Caki2 (cell line): ENCODE measurements at regions not wholly inside any gene's neighbourhood (a gene's known extent, or its start where the extent isn't known, plus 50 kb on each side); places are given as distances from the start of the nearest gene placed in this dataset.
"Not testable (repeated sequence)": the region's sequence is repeated elsewhere in the genome, so short reads cannot be mapped to it uniquely, and the experiment has no call there.

Experiments used
- DNase-seq: peaks from one replicate; pipeline ENCODE4 v3.0.0-alpha.2; 2015; ENCODE audit warnings: low read depth
- in situ Hi-C: cut with HindIII; loops from 2 replicates; pipeline ENCODE4 v1.10.0; 2016; ENCODE audit warnings: low sequenced_read_pairs, low pct_unique_long_range_greater_than_20kb, mixed read lengths

GRCh38 chr7:123329988-123330643, 130.3 kb upstream of the SLC13A1 start:
- DNase-seq, result no peak
- in situ Hi-C loops, result no loop called here

DNA sequence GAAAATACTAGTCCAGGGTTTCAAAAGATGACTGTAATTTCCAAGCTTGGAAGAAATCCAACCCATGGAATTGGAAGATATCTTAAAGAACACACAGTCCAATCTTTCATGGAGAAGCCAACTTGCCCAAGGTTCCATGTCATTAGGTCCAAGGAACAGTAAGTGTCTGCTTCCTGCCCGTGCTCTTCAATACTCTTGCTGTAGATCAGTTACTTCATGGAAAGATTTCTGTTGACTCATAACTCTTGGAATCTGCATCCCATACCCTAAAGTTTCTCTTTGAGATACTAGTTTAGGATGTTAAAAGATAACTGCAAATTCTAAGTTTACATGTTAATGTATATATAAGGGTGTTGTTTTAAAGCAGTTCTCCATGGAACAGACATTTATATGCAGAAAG, 127.9 kb upstream of the SLC13A1 start:
- in situ Hi-C loops, result no loop called here
- peak; percentile 10 for DNase-seq

DNA sequence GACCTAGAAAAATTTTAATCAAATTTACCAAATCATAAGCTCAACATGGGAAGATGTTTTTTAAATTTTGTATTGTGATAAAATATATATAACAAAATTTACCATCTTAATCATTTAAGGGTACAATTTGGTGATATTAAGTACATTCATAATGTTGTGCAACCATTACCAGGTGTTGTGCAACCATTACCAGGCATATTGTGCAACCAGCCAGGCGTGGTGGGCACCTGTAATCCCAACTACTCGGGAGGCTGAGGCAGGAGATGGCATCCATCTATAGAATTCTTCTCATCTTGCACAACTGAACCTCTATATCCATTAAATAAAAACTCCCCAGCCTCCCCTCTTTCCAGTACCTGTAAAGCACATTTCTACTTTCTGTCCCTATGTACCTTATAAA, 124.5 kb upstream of the SLC13A1 start:
- in situ Hi-C loops, result no loop called here
- DNase-seq, result no peak

- in situ Hi-C loops, result no loop called here
- no peak for DNase-seq
These were observed 123.9 kb upstream of the SLC13A1 start for GRCh38 chr7:123323689-123324088.

- DNase-seq, in situ Hi-C loops: not testable (repeated sequence)
These were observed 121.8 kb upstream of the SLC13A1 start for GRCh38 chr7:123321578-123321977.

DNA sequence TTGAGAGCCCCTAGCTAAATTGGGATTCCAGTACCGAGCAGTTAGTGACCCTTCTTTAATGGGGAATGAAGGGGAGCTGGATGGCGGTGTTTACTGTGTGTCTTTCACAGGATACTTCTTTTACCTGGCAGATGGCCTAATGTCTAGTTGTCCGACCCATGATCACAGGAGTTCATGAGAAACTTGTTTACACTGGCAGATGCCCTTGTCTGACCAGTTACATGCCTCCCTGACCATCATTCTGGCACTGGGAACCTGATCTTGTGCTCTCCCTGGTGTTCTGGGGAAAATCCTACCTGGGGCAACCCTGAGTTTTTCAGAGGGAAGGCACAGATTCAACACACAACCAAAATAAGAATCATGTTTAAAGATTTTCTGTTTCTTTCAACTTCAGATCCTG, 120.1 kb upstream of the SLC13A1 start:
- DNase-seq, result no peak
- in situ Hi-C loops, result no loop called here

GRCh38 chr7:123314886-123315285, 115.1 kb upstream of the SLC13A1 start:
- in situ Hi-C loops, result no loop called here
- no peak for DNase-seq

DNA sequence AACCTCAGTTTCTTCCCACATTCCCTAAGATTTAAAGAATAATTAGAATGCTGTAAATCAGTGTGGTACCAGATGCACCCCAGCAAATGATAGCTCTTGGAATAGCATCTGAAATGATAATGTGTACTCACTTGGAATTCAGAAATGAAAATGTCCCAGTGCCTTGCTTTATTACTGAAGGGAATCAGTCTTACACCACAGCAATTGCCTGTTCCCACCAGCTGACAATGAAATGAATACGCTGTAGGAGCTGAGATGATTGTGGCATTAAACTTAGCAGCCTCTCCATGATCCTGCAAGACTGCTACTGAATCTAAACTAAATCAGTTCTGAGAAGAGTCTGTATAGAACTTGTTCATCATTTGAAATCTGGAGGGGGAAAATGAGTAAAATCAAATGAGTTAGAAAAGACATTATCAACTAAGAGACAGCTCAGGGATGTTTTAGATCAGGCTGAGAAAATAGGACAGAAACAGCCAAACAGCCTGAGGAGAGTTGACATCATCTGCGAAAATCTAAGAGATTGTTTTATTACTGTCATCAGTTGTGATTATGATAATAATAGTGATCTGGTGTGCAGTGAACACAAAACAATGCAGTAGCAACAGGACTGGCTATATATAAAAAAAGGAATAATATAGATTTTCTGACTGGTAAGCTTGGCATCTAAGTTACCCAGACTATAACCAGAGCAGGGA, 108.6 kb upstream of the SLC13A1 start:
- DNase-seq, result no peak
- in situ Hi-C loops, result no loop called here

GRCh38 chr7:123305840-123306375, 106.1 kb upstream of the SLC13A1 start:
- in situ Hi-C loops, result no loop called here
- DNase-seq, result no peak

DNA sequence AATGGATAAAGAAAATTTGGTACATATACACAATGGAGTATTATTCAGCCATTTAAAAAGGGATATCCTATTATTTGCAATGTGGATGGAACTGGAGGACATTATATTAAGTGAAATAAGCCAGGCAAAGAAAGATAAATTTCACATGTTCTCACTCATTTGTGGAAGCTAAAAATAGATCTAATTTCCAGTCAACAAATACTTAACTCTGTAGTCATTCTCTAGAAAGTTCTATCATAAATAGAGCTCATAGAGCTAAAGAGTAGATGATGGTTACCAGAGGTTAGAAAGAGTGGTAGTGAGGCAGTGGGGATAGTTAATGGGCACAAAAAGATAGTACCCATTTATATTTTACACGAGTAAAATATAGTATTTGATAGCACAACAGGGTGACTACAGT, 104.2 kb upstream of the SLC13A1 start:
- in situ Hi-C loops, result no loop called here
- DNase-seq, result no peak

DNA sequence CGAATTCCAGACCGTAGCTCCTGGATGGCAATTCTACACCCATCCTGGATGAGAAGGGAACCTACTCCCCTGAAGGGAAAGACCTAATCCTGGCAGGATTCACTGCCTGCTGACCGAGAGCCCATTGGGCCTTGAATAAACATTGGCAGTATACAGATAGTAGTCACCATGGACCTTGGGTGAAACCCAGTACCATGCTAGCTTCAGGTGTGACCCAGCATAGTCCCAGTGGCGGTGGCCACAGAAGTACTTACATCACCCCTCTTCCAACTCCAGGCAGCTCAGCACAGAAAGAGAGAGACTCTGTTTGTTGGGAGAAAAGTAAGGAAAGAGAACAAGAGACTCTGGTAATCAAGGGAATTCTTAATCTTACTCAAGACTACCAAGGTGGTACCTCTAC, 97.2 kb upstream of the SLC13A1 start:
- in situ Hi-C loops, result no loop called here

GRCh38 chr7:123293710-123294109, 93.9 kb upstream of the SLC13A1 start:
- no peak for DNase-seq
- in situ Hi-C loops, result no loop called here

More for the DNA sequence above, 97.2 kb upstream of the SLC13A1 start:
- no peak for DNase-seq

DNA sequence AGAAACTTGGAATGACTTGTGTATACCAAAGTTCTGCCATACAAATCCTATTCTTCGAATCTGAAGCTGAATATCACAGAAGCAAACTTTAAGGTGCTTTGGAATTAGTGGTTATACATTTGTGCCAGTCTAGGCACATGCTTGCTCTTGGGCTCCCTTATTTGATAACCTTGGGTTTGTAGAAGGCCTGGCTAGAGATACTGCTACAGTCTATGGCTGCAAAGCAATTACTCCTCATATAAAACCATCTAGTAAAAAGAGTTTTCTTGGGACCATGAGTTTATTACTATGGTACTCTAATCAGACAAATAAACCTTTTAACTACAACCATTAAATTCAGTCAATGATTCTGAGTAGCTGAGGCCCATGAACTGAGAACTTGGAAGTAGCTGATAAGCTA, 92.5 kb upstream of the SLC13A1 start:
- DNase-seq, result no peak

GRCh38 chr7:123289200-123289599, 89.4 kb upstream of the SLC13A1 start:
- DNase-seq, result no peak
- in situ Hi-C loops, result no loop called here

More for the DNA sequence above, 92.5 kb upstream of the SLC13A1 start:
- in situ Hi-C loops, result no loop called here

- DNase-seq, result no peak
- in situ Hi-C loops, result no loop called here
These were observed 85.4 kb upstream of the SLC13A1 start for GRCh38 chr7:123285076-123285700.

DNA sequence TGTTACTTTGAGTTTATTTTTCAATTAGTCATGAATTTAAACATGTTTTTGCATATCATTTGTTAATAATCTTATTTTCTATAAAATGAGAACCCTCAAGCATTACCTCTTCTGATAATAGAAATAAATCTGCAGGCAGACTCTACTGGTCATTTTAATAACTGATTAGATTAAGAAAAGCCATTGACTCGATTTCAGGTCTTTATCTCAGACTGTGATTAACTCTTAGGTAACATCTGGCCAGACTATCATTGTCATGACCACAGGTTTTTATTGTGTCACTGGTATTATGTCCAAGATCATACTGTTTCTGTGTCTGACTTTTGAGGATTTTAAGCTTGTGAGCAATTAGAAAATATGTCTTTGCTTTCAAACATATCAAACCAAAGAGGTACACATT, 83.6 kb upstream of the SLC13A1 start:
- no peak for DNase-seq
- in situ Hi-C loops, result no loop called here

DNA sequence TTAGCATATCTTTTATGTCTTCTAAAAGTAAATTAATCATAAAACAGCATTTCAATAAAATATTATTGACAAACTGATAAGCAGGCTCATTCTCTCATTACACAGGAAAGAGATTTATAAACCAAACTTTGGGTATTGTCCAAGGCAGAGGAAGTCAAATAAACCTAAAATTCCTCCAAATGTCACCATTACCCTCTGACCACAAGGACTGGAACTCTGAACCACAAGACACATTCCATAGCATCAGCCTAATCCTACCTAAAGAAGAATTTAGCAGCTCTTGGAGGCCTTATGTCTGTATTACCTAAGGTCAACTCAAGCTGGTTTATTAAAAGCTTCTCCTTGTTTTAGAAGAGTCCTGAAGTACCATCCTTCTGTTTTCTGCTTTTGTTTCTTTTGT, 82.4 kb upstream of the SLC13A1 start:
- in situ Hi-C loops, result no loop called here
- DNase-seq, result no peak

DNA sequence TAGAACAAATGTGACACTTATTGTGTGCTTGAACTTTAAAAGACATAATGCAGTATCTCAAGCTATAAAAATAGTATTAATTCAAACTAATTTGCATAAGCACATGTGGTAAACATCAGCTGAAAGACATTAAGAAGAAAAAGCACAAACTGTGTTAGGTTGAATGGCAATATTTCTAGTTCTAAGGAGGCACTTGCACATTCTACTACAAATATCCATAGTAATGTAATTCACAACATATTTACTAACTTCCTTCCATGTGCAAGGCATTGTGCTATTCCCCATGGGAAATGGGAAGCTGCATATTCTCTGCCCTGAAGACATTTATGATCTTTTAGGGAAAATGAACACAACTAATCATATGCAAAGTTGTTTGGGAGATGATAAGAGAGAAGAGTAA, 80.2 kb upstream of the SLC13A1 start:
- DNase-seq, result no peak
- in situ Hi-C loops, result no loop called here

GRCh38 chr7:123275036-123275753, 75.4 kb upstream of the SLC13A1 start:
- in situ Hi-C loops, result no loop called here
- no peak for DNase-seq
